ENCODE measurements at regions not wholly inside any gene's neighbourhood (a gene's known extent, or its start where the extent isn't known, plus 50 kb on each side); places are given as distances from the start of the nearest gene placed in this dataset.

DNA sequence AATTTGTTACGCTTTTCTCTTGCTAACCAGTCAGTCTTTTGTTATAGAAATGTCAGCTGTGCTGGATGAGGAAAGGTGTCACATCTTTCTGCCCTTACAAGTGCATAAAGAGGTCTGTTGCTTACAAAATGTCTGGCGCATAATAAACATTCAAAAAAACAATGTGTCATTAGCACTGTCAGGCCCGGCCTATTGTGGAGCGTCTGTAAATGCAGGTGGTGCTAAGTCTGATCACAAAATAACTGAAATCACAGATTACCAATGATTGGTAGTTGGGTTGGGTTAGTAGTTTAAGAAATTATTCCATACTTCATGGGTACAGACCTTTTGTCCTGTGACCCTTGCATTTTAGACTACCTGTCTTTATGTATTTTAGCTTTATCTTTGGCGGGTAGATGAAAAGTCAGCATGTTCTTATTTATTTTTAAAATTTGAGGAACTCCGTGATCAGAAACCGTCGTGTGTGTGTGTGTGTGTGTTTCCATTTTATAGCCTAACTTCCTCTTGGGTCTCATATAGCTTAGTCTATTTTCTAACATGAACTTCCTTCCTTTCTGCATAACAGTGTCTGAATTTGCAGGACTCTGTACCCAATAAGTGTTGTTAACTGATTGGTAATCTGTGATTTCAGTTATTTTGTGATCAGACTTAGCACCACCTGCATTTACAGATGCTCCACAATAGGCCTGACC, 88.1 kb upstream of the IFNGR1 start:
- TF ChIP-seq, protein P1, sequence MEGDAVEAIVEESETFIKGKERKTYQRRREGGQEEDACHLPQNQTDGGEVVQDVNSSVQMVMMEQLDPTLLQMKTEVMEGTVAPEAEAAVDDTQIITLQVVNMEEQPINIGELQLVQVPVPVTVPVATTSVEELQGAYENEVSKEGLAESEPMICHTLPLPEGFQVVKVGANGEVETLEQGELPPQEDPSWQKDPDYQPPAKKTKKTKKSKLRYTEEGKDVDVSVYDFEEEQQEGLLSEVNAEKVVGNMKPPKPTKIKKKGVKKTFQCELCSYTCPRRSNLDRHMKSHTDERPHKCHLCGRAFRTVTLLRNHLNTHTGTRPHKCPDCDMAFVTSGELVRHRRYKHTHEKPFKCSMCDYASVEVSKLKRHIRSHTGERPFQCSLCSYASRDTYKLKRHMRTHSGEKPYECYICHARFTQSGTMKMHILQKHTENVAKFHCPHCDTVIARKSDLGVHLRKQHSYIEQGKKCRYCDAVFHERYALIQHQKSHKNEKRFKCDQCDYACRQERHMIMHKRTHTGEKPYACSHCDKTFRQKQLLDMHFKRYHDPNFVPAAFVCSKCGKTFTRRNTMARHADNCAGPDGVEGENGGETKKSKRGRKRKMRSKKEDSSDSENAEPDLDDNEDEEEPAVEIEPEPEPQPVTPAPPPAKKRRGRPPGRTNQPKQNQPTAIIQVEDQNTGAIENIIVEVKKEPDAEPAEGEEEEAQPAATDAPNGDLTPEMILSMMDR (IDR thresholded peaks at IDR 0.05), result no peak
- no peak for TF ChIP-seq SMAD4 (CRISPR knock-in tag; IDR thresholded peaks at IDR 0.05)
